Esophagus squamous epithelium (tissue), 5 donors: ENCODE measurements at regions not wholly inside any gene's neighbourhood (a gene's known extent, or its start where the extent isn't known, plus 50 kb on each side); places are given as distances from the start of the nearest gene placed in this dataset.

Experiments used
- DNase-seq: peaks from one replicate; lab custom pipeline; 2025; lab: John Stamatoyannopoulos, UW
- H3K27ac ChIP-seq, 4 donors: fragments of 200-600 bp; sonication (generic); one replicate each; pipeline ENCODE4 v1.5.1; 2016 to 2019; ENCODE audit warnings: mild to moderate bottlenecking in 1 of 4
- H3K27me3 ChIP-seq, 4 donors: fragments of 200-600 bp; sonication (generic); 1 replicate in 3 of 4; 2 replicates in 1 of 4; pipeline versions ENCODE4 v1.5.1 to v1.6.0; 2017 to 2021; ENCODE audit warnings: antibody characterized with exemption in 1 of 4
- H3K36me3 ChIP-seq, 3 donors: fragments of 200-600 bp; sonication (generic); one replicate each; pipeline ENCODE4 v1.5.1; 2016 to 2019
- H3K4me1 ChIP-seq, 3 donors: fragments of 200-600 bp; sonication (generic); one replicate each; pipeline ENCODE4 v1.5.1; 2017 to 2019
- H3K4me3 ChIP-seq, 4 donors: fragments of 200-600 bp; sonication (generic); 1 replicate in 3 of 4; 2 replicates in 1 of 4; pipeline ENCODE4 v1.5.1; 2016 to 2019; ENCODE audit warnings: mild to moderate bottlenecking in 2 of 4, moderate library complexity in 1 of 4
- H3K9me3 ChIP-seq, 3 donors: fragments of 200-600 bp; sonication (generic); one replicate each; pipeline ENCODE4 v1.5.1; 2016 to 2019
- POLR2A ChIP-seq, 4 donors: fragments of 450-650 bp; IDR thresholded peaks; one replicate each; pipeline ENCODE4 v1.6.1; 2017; ENCODE audit warnings: antibody characterized with exemption in 4 of 4, mild to moderate bottlenecking in 4 of 4, moderate library complexity in 3 of 4
- WGBS, 2 donors: methylation state at CpG; one replicate each; pipeline ENCODE4 v1.1.5; 2018; 5-methylcytosine and 5-hydroxymethylcytosine counted together
- intact Hi-C: fragments of 100-400 bp; cut with DNase I; formaldehyde crosslinking; loops from one replicate; pipeline ENCODE4 v1.15.0; 2022
- TF ChIP-seq, protein P1 (sequence below), 6 experiments: fragments of 450-650 bp in 4 of 6; fragments of 200-600 bp in 2 of 6; sonication (generic) in 2 of 6; IDR thresholded peaks; one replicate each; pipeline ENCODE4 v1.5.1; 2016 to 2019; ENCODE audit warnings: antibody characterized with exemption in 6 of 6, mild to moderate bottlenecking in 4 of 6, moderate library complexity in 4 of 6
- donor health status: DM: yes; HTN: yes; CAD: no.

DNA sequence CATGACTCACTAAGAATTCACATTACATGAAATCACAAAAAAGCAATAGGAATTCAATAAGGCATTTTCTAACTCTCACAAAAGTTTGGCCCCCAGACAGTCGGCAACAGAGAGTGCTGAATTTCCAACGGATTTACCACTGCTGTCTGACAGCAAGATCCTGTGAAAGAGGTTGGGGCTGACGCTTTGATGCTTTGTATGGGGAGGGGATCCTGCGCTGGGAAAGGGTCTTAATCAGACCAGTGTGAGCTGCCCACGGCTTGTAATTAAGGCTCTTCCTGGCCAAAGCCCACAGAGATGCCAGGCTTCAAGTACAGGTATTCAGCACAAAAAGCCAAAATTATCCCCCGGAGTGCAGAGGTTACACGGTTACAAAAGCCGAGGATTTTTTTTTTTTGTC, 66.8 kb upstream of the TMCC3 start:
- Histone ChIP-seq H3K36me3 (no peaks in the 10 kb centered on the region), H3K9me3 (no peaks in the 10 kb centered on the region), H3K27me3 (no peaks in the 10 kb centered on the region), H3K4me1 (peaks cover 0 to 19% (median 3%) of the 10 kb centered on the region in 3 donors), H3K4me3 (no peak overlapping the region), H3K27ac (no peak overlapping the region)
- no peak for TF ChIP-seq POLR2A (IDR thresholded peaks at IDR 0.05)
- TF ChIP-seq, protein P1, sequence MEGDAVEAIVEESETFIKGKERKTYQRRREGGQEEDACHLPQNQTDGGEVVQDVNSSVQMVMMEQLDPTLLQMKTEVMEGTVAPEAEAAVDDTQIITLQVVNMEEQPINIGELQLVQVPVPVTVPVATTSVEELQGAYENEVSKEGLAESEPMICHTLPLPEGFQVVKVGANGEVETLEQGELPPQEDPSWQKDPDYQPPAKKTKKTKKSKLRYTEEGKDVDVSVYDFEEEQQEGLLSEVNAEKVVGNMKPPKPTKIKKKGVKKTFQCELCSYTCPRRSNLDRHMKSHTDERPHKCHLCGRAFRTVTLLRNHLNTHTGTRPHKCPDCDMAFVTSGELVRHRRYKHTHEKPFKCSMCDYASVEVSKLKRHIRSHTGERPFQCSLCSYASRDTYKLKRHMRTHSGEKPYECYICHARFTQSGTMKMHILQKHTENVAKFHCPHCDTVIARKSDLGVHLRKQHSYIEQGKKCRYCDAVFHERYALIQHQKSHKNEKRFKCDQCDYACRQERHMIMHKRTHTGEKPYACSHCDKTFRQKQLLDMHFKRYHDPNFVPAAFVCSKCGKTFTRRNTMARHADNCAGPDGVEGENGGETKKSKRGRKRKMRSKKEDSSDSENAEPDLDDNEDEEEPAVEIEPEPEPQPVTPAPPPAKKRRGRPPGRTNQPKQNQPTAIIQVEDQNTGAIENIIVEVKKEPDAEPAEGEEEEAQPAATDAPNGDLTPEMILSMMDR (IDR thresholded peaks at IDR 0.05): no peak
- intact Hi-C loops: no loop called here
- 86 to 88% methylated on average over 7 to 8 of the region's 8 CpGs for WGBS, 2 donors
- no peak for DNase-seq

DNA sequence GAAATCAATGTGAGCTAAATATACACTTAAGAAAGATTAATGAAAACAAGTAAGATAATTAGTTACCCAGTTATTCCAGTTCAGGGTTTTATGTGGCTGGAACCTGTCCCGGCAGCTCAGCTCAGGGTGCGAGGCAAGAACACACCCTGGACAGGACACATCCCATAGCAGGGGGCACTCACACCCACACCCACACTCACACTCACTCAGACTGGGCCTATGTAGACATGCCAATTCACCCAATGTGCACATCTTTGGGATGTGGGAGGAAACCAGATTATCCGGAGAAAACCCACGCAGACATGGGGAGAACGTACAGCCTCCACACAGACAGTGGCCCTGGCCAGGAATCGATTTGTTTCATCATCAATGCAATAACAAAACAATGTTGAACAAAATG, 66.0 kb upstream of the TMCC3 start:
- H3K4me1 ChIP-seq: peaks cover 0 to 19% (median 3%) of the 10 kb centered on the region in 3 donors
- intact Hi-C loops: no loop called here
- H3K27ac ChIP-seq: no peak overlapping the region
- no peak for DNase-seq
- H3K4me3 ChIP-seq: no peak overlapping the region
- H3K9me3 ChIP-seq: no peaks in the 10 kb centered on the region
- 58 to 79% methylated on average over 6 of the region's 6 CpGs for WGBS, 2 donors
- no peaks in the 10 kb centered on the region for H3K27me3 ChIP-seq
- no peaks in the 10 kb centered on the region for H3K36me3 ChIP-seq
- no peak for TF ChIP-seq POLR2A (IDR thresholded peaks at IDR 0.05)
- TF ChIP-seq, protein P1 (IDR thresholded peaks at IDR 0.05): no peak

DNA sequence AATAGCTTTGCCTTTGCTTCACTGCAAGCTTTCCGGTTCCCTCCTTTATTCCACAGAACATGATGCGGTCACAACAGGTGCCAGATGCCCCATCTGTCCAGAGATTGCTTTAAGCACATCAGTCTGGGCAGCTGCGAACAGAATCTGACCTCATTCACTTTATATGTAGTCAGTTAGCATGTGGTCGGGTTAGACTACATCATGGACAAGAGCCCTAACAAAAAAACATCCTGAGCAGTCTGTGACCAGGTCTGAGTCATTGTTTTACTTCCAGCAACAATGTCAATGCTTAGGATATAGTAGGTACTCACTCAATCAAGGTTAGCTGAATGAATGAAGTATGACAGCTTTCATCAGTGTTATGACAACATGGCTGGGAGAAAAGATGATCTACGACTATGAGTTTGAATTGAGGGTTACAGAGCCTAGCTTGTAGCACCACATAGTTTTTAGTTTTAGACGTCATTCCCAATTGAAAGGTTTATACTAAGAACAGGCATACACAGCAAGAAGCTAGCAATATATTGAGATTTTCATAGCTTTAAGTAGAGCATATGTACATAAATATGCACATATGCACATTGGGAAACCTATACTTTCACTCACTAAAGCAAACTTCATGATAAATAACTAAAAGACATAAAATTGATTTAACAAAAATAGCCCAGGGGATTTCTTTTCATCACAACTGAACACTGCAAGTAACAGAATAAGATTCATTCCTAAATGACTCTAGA, 64.2 kb upstream of the TMCC3 start:
- H3K4me3 ChIP-seq: no peak overlapping the region
- peaks cover 0 to 19% (median 3%) of the 10 kb centered on the region in 3 donors for H3K4me1 ChIP-seq
- no peak overlapping the region for H3K27ac ChIP-seq
- H3K9me3 ChIP-seq: no peaks in the 10 kb centered on the region
- H3K27me3 ChIP-seq: no peaks in the 10 kb centered on the region
- intact Hi-C loops: no loop called here
- DNase-seq: no peak
- TF ChIP-seq POLR2A (IDR thresholded peaks at IDR 0.05): no peak
- 70 to 72% methylated on average over 6 of the region's 6 CpGs for WGBS, 2 donors
- no peaks in the 10 kb centered on the region for H3K36me3 ChIP-seq

DNA sequence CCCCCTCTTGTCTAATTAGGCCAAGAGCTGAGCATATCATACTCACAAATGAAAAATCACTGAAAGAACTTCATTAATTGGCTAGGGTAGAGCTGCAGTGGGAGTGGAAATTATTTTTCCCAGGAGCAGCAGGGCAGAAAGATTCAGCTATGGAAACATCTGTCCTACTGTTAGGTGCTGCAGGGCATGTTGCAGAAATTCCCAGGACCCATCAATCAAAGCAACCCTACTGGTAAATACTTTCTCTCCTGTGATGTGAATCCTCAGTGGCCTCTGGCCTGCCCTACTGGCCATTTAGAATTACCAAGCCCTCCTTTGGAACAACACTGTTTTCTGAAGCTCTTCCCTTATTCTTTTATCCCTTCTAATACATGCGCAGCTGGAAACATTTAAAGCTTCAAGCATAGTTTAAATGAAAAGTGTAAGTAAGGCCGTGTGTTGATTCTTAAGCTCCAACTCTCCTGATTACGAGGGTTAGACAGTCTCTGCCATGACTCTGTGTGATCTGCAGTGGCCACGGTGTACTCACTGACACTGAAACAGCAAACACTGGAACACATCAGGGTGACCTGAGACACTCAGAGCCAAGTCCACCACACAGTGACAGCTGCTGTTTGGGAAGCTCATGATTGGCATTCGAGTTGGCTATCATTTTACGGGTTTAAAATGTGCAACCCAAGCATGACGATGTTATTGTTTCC, 62.6 kb upstream of the TMCC3 start:
- H3K27ac ChIP-seq: no peak overlapping the region
- no peak for DNase-seq
- peaks cover 0 to 22% (median 5%) of the 10 kb centered on the region in 3 donors for H3K4me1 ChIP-seq
- WGBS, 2 donors: 75 to 83% methylated on average over 6 to 7 of the region's 7 CpGs
- no peaks in the 10 kb centered on the region for H3K9me3 ChIP-seq
- no peaks in the 10 kb centered on the region for H3K36me3 ChIP-seq
- intact Hi-C loops: no loop called here
- H3K27me3 ChIP-seq: no peaks in the 10 kb centered on the region
- H3K4me3 ChIP-seq: no peak overlapping the region
- no peak for TF ChIP-seq POLR2A (IDR thresholded peaks at IDR 0.05)
- TF ChIP-seq, protein P1 (IDR thresholded peaks at IDR 0.05): no peak

DNA sequence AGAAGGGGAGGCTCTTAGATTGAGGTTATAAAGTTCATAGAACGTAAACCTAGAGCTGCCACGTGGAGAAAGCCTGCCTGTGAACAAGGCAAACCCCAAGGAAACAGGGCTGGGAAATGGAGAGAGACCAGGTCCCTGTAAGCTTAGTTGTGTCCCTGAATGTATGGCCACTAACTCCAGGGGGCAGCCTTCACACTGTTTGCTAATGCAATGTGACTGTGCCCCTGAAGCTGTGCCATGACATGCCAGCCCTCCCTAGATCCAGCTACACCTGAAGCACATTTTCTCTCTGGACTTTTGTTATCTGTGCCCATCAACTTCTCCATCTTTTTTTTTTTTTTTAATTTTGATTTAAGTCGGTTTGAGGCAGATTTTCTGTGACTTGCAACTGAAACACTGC, 60.6 kb upstream of the TMCC3 start:
- Histone ChIP-seq H3K27ac (no peak overlapping the region), H3K4me3 (no peak overlapping the region), H3K36me3 (no peaks in the 10 kb centered on the region), H3K9me3 (no peaks in the 10 kb centered on the region), H3K27me3 (no peaks in the 10 kb centered on the region), H3K4me1 (peaks cover 0 to 23% (median 2%) of the 10 kb centered on the region in 3 donors)
- intact Hi-C loops: no loop called here
- no peak for DNase-seq
- TF ChIP-seq, protein P1 (IDR thresholded peaks at IDR 0.05): peak in 2 of 6 experiments; percentile 18 to 36
- TF ChIP-seq POLR2A (IDR thresholded peaks at IDR 0.05): no peak
- WGBS, 2 donors: 64 to 68% methylated on average over 2 to 3 of the region's 3 CpGs
